Peyer's patch (tissue), 4 donors: ENCODE measurements at regions not wholly inside any gene's neighbourhood (a gene's known extent, or its start where the extent isn't known, plus 50 kb on each side); places are given as distances from the start of the nearest gene placed in this dataset.

ENCODE experiments used
- POLR2A ChIP-seq, 2 donors: fragments of 450-650 bp; IDR thresholded peaks; one replicate each; pipeline ENCODE4 v1.5.1; 2017; ENCODE audit warnings: antibody characterized with exemption in 2 of 2, mild to moderate bottlenecking in 2 of 2, moderate library complexity in 2 of 2
- TF ChIP-seq, protein P1 (sequence below), 6 experiments: fragments of 450-650 bp in 4 of 6; fragments of 200-600 bp in 2 of 6; sonication (generic) in 1 of 6; IDR thresholded peaks; one replicate each; pipeline ENCODE4 v1.5.1; 2017 to 2019; ENCODE audit warnings: antibody characterized with exemption in 6 of 6, mild to moderate bottlenecking in 3 of 6, moderate library complexity in 1 of 6

DNA sequence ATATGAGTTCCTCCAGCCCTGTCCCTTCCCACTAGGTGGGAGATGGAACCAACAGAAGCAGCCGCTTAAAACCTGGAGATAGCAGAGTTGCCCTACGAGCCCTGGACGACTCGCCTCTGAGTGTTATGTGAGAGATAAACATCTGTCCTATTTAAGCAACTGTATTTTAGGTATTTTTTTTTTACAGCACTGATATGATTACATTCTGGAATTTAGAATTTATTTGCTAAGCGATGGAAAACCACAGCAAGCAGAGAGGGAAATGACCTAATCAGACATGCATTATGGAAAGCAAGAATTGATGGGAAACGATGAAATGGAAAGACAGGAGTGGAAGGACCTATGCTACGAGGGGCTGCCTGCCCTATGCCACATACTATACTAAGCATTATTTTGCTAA is 379.0 kb upstream of the IL12A start:
- TF ChIP-seq, protein P1, sequence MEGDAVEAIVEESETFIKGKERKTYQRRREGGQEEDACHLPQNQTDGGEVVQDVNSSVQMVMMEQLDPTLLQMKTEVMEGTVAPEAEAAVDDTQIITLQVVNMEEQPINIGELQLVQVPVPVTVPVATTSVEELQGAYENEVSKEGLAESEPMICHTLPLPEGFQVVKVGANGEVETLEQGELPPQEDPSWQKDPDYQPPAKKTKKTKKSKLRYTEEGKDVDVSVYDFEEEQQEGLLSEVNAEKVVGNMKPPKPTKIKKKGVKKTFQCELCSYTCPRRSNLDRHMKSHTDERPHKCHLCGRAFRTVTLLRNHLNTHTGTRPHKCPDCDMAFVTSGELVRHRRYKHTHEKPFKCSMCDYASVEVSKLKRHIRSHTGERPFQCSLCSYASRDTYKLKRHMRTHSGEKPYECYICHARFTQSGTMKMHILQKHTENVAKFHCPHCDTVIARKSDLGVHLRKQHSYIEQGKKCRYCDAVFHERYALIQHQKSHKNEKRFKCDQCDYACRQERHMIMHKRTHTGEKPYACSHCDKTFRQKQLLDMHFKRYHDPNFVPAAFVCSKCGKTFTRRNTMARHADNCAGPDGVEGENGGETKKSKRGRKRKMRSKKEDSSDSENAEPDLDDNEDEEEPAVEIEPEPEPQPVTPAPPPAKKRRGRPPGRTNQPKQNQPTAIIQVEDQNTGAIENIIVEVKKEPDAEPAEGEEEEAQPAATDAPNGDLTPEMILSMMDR (IDR thresholded peaks at IDR 0.05), result no peak
- no peak for TF ChIP-seq POLR2A (IDR thresholded peaks at IDR 0.05)
